ENCODE measurements at regions not wholly inside any gene's neighbourhood (a gene's known extent, or its start where the extent isn't known, plus 50 kb on each side); places are given as distances from the start of the nearest gene placed in this dataset.

DNA sequence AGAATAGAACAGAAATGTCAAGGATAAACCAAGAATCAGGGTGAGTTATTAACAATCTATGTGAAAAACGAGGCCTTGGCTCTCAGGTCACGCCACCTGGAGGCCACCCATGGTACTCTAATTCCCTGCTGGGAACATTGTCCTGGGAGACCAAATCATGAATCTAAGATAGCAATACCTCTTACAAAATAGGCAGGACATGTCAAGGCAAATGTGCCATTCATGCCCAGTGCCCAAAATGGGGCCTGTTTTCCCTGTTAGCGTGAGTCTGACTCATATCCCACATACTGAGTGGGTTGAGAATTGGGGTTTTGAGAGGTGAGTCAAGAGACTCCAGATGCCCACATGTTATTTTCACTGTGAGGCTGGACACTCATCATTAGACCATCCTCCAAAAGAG lies 380.8 kb downstream of the HHIPL2 start:
- Histone ChIP-seq H4K20me1 (ENCODE audit: low read length) (no peaks in the 10 kb centered on the region), H2AFZ (ENCODE audit: low read length) (no peak overlapping the region), H3F3A (ENCODE audit: low read length, unreplicated experiment) (no peaks in the 10 kb centered on the region), H3K9ac (ENCODE audit: low read length) (no peak overlapping the region), H3K27ac (ENCODE audit: low read length) (no peak overlapping the region), H3K27me3 (ENCODE audit: low read length) (no peaks in the 10 kb centered on the region), H3K4me1 (ENCODE audit: insufficient read depth, low read length) (no peaks in the 10 kb centered on the region), H3K4me2 (ENCODE audit: low read length) (no peak overlapping the region), H3K36me3 (ENCODE audit: low read depth, low read length) (no peaks in the 10 kb centered on the region), H3K9me2 (replicated peaks; ENCODE audit: low read length) (no peaks in the 10 kb centered on the region), H3K4me3 (ENCODE audit: low read length) (no peak overlapping the region), H3K9me3 (ENCODE audit: low read length) (0 out of 2 replicates have a peak, but pooled peaks cover 3% of the 10 kb centered on the region), H3K79me2 (ENCODE audit: low read length) (no peaks in the 10 kb centered on the region)
- intact Hi-C loops (cut with micrococcal nuclease), result loop anchor here (1.0 to 10.0 kb wide), 2 partner anchors 282 to 689 kb away; no protein-coding TSS in a partner anchor
- TF ChIP-seq, protein P1, sequence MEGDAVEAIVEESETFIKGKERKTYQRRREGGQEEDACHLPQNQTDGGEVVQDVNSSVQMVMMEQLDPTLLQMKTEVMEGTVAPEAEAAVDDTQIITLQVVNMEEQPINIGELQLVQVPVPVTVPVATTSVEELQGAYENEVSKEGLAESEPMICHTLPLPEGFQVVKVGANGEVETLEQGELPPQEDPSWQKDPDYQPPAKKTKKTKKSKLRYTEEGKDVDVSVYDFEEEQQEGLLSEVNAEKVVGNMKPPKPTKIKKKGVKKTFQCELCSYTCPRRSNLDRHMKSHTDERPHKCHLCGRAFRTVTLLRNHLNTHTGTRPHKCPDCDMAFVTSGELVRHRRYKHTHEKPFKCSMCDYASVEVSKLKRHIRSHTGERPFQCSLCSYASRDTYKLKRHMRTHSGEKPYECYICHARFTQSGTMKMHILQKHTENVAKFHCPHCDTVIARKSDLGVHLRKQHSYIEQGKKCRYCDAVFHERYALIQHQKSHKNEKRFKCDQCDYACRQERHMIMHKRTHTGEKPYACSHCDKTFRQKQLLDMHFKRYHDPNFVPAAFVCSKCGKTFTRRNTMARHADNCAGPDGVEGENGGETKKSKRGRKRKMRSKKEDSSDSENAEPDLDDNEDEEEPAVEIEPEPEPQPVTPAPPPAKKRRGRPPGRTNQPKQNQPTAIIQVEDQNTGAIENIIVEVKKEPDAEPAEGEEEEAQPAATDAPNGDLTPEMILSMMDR (conservative IDR thresholded peaks at IDR 0.05; ENCODE audit: low read depth, low read length), result peak; percentile 96
- no peak for TF ChIP-seq EZH2phosphoT487 (IDR thresholded peaks at IDR 0.05; ENCODE audit: borderline replicate concordance, low read length)
- no peak for TF ChIP-seq EZH2 (IDR thresholded peaks at IDR 0.05; ENCODE audit: low read length, unreplicated experiment)
- DNase-seq (peak; percentile 85), ATAC-seq (peak; percentile 58)
- ChIA-PET POLR2A (ENCODE audit: unreplicated experiment) (interaction anchor here (0.6 kb wide), 1 partner anchor 153 kb away, joined by 3 read pairs; no protein-coding TSS in a partner anchor), CTCF (interaction anchor here (0.5 to 0.6 kb wide), 3 partner anchors 14 to 294 kb away, joined by 3 to 10 read pairs (median 3); no protein-coding TSS in a partner anchor)
- BruUV-seq (replicated peaks), result no TSS peak

DNA sequence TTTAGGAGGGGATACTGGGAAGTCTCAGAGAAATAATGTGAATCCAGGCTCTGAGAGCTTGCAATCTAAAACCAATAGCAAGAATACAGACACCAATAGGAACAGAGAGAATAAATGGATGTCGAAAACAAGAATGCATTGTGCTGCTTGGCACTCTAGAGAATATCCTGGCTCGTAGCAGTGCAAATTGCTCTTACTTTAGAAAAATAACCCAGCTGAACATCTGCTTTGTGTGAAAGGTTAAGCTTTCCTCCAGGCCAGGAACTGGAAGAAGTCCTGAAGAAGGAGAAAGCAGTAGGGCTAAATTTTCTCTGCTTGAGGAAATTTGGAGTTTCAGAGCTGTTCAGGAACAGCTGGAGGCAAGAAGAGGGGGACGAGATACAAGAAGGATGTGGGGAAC lies 382.3 kb downstream of the HHIPL2 start:
- Histone ChIP-seq H3K36me3 (ENCODE audit: low read depth, low read length) (no peaks in the 10 kb centered on the region), H4K20me1 (ENCODE audit: low read length) (no peaks in the 10 kb centered on the region), H3F3A (ENCODE audit: low read length, unreplicated experiment) (no peaks in the 10 kb centered on the region), H2AFZ (ENCODE audit: low read length) (no peak overlapping the region), H3K9me2 (replicated peaks; ENCODE audit: low read length) (no peaks in the 10 kb centered on the region), H3K9me3 (ENCODE audit: low read length) (no peaks in the 10 kb centered on the region), H3K4me3 (ENCODE audit: low read length) (no peak overlapping the region), H3K27ac (ENCODE audit: low read length) (no peak overlapping the region), H3K9ac (ENCODE audit: low read length) (no peak overlapping the region), H3K4me1 (ENCODE audit: insufficient read depth, low read length) (no peaks in the 10 kb centered on the region), H3K4me2 (ENCODE audit: low read length) (no peak overlapping the region), H3K27me3 (ENCODE audit: low read length) (no peaks in the 10 kb centered on the region), H3K79me2 (ENCODE audit: low read length) (no peaks in the 10 kb centered on the region)
- no TSS peak for BruUV-seq (replicated peaks)
- intact Hi-C loops (cut with micrococcal nuclease), result loop anchor here (10.0 kb wide), 1 partner anchor 281 kb away; no protein-coding TSS in a partner anchor
- TF ChIP-seq EZH2 (IDR thresholded peaks at IDR 0.05; ENCODE audit: low read length, unreplicated experiment), result no peak
- TF ChIP-seq, protein P1 (conservative IDR thresholded peaks at IDR 0.05; ENCODE audit: low read depth, low read length), result no peak
- TF ChIP-seq EZH2phosphoT487 (IDR thresholded peaks at IDR 0.05; ENCODE audit: borderline replicate concordance, low read length), result no peak
- no peak for DNase-seq
- CTCF ChIA-PET, result no interaction called here
- POLR2A ChIA-PET (ENCODE audit: unreplicated experiment), result no interaction called here
- ATAC-seq, result no peak

DNA sequence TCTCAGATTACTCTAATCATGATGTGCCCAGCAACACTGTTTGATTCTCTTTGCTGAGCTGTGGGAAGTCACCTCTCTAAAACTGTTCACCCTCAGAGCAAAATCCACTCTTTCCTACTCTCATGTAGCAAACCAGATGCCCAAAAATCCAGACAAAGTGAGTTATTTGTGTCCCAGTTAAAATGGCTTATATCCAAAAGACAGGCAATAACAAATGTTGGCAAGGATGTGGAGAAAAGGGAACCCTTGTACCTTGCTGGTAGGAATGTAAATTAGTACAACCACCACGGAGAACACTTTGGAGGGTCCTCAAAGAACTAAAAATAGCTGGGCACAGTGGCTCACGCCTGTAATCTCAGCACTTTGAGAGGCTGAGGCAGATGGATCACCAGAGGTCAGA lies 384.0 kb downstream of the HHIPL2 start:
- TF ChIP-seq EZH2 (IDR thresholded peaks at IDR 0.05; ENCODE audit: low read length, unreplicated experiment), result no peak
- TF ChIP-seq, protein P1 (conservative IDR thresholded peaks at IDR 0.05; ENCODE audit: low read depth, low read length), result no peak
- TF ChIP-seq EZH2phosphoT487 (IDR thresholded peaks at IDR 0.05; ENCODE audit: borderline replicate concordance, low read length), result no peak
- no peaks in the 10 kb centered on the region for H3K4me1 ChIP-seq (ENCODE audit: insufficient read depth, low read length)
- H3K4me2 ChIP-seq (ENCODE audit: low read length), result no peak overlapping the region
- intact Hi-C loops (cut with micrococcal nuclease), result loop anchor here (10.0 kb wide), 1 partner anchor 279 kb away; no protein-coding TSS in a partner anchor
- no peaks in the 10 kb centered on the region for H3K79me2 ChIP-seq (ENCODE audit: low read length)
- POLR2A ChIA-PET (ENCODE audit: unreplicated experiment), result no interaction called here
- BruUV-seq (replicated peaks), result no TSS peak
- CTCF ChIA-PET, result no interaction called here
- H3K36me3 ChIP-seq (ENCODE audit: low read depth, low read length), result no peaks in the 10 kb centered on the region
- H3K4me3 ChIP-seq (ENCODE audit: low read length), result no peak overlapping the region
- H3F3A ChIP-seq (ENCODE audit: low read length, unreplicated experiment), result no peaks in the 10 kb centered on the region
- no peak overlapping the region for H2AFZ ChIP-seq (ENCODE audit: low read length)
- DNase-seq (no peak), ATAC-seq (no peak)
- H3K9me2 ChIP-seq (replicated peaks; ENCODE audit: low read length), result no peaks in the 10 kb centered on the region
- no peaks in the 10 kb centered on the region for H3K9me3 ChIP-seq (ENCODE audit: low read length)
- H3K9ac ChIP-seq (ENCODE audit: low read length), result no peak overlapping the region
- no peak overlapping the region for H3K27ac ChIP-seq (ENCODE audit: low read length)
- H4K20me1 ChIP-seq (ENCODE audit: low read length), result no peaks in the 10 kb centered on the region
- H3K27me3 ChIP-seq (ENCODE audit: low read length), result no peaks in the 10 kb centered on the region

All from PC-3 (cell line).